Upper lobe of left lung (tissue), 6 donors: ENCODE measurements at regions not wholly inside any gene's neighbourhood (a gene's known extent, or its start where the extent isn't known, plus 50 kb on each side); places are given as distances from the start of the nearest gene placed in this dataset.

Experiments used
- ATAC-seq, 2 donors: fragments of 200-7000 bp; cut with Tn5 transposase; one replicate each; pipeline ENCODE4 v1.9.1; 2022; ENCODE audit warnings: mild to moderate bottlenecking in 2 of 2, moderate library complexity in 2 of 2; ENCODE audit not compliant: low FRiP score in 2 of 2
- DNase-seq, 2 donors: peaks; one replicate each; pipeline ENCODE4 v3.0.0-alpha.2; 2019 to 2020
- H3K27ac ChIP-seq, 4 donors: fragments of 200-600 bp; sonication (generic); one replicate each; pipeline ENCODE4 v1.5.1; 2016 to 2019
- H3K27me3 ChIP-seq, 4 donors: fragments of 200-600 bp; sonication (generic); one replicate each; pipeline ENCODE4 v1.5.1; 2017 to 2019
- H3K36me3 ChIP-seq, 4 donors: fragments of 200-600 bp; sonication (generic); one replicate each; pipeline ENCODE4 v1.5.1; 2016 to 2019
- H3K4me1 ChIP-seq, 4 donors: fragments of 200-600 bp; sonication (generic); one replicate each; pipeline ENCODE4 v1.5.1; 2018 to 2019
- H3K4me3 ChIP-seq, 4 donors: fragments of 200-600 bp; sonication (generic); one replicate each; pipeline ENCODE4 v1.5.1; 2017 to 2019; ENCODE audit warnings: mild to moderate bottlenecking in 2 of 4, moderate library complexity in 1 of 4
- H3K9me3 ChIP-seq, 4 donors: fragments of 200-600 bp; sonication (generic); one replicate each; pipeline ENCODE4 v1.5.1; 2018 to 2019
- CTCF ChIP-seq, 6 experiments: fragments of 450-650 bp in 4 of 6; fragments of 200-600 bp in 2 of 6; sonication (generic) in 2 of 6; IDR thresholded peaks; one replicate each; pipeline ENCODE4 v1.5.1; 2016 to 2019; ENCODE audit warnings: antibody characterized with exemption in 6 of 6
- EP300 ChIP-seq, 4 donors: sonication (generic); formaldehyde crosslinking; IDR thresholded peaks; one replicate each; pipeline ENCODE4 v1.5.1; 2017; ENCODE audit warnings: antibody characterized with exemption in 4 of 4, control low read depth in 2 of 4
- POLR2A ChIP-seq, 4 donors: fragments of 450-650 bp; IDR thresholded peaks; one replicate each; pipeline ENCODE4 v1.5.1; 2016 to 2017; ENCODE audit warnings: antibody characterized with exemption in 4 of 4, mild to moderate bottlenecking in 2 of 4
- POLR2AphosphoS5 ChIP-seq, 2 donors: sonication (generic); formaldehyde crosslinking; IDR thresholded peaks; one replicate each; pipeline ENCODE4 v1.5.1; 2017; ENCODE audit warnings: antibody characterized with exemption in 2 of 2
- WGBS, 2 donors: methylation state at CpG; one replicate each; pipeline ENCODE4 v1.1.5; 2017 to 2018; 5-methylcytosine and 5-hydroxymethylcytosine counted together
- donor health status: DM: no; HTN: no; CAD: no; lungs with moderate emphysema.
- donor health status: DM: no; HTN: yes; CAD: no; lungs with severe emphysema.

- H3K27me3 ChIP-seq = no peaks in the 10 kb centered on the region
- H3K4me3 ChIP-seq = no peak overlapping the region
- ATAC-seq (no peak), DNase-seq (no peak)
- WGBS, 2 donors = 46 to 63% methylated on average over 1 of the region's 1 CpG
- H3K4me1 ChIP-seq = no peaks in the 10 kb centered on the region
- no peak overlapping the region for H3K27ac ChIP-seq
- H3K9me3 ChIP-seq = no peaks in the 10 kb centered on the region
- TF ChIP-seq CTCF (IDR thresholded peaks at IDR 0.05) = no peak
- no peak for TF ChIP-seq POLR2A (IDR thresholded peaks at IDR 0.05)
- no peak for TF ChIP-seq EP300 (IDR thresholded peaks at IDR 0.05)
- no peak for TF ChIP-seq POLR2AphosphoS5 (IDR thresholded peaks at IDR 0.05)
- H3K36me3 ChIP-seq = no peaks in the 10 kb centered on the region
Observed at GRCh38 chr9:75743855-75744254, 146.6 kb upstream of the PCSK5 start.

- no peak for DNase-seq
Observed at GRCh38 chr9:75754080-75754479, 136.4 kb upstream of the PCSK5 start.

GRCh38 chr9:75775166-75775565, 115.3 kb upstream of the PCSK5 start:
- ATAC-seq (no peak), DNase-seq (no peak)
- H3K27me3 ChIP-seq = no peaks in the 10 kb centered on the region
- 83% methylated on average over 2 of the region's 2 CpGs for WGBS, 2 donors
- no peak overlapping the region for H3K27ac ChIP-seq
- no peaks in the 10 kb centered on the region for H3K9me3 ChIP-seq
- H3K36me3 ChIP-seq = no peaks in the 10 kb centered on the region
- H3K4me1 ChIP-seq = no peaks in the 10 kb centered on the region
- H3K4me3 ChIP-seq = no peak overlapping the region
- TF ChIP-seq POLR2A (IDR thresholded peaks at IDR 0.05) = no peak
- TF ChIP-seq CTCF (IDR thresholded peaks at IDR 0.05) = no peak
- no peak for TF ChIP-seq POLR2AphosphoS5 (IDR thresholded peaks at IDR 0.05)
- TF ChIP-seq EP300 (IDR thresholded peaks at IDR 0.05) = no peak

More at GRCh38 chr9:75754080-75754479, 136.4 kb upstream of the PCSK5 start:
- no peaks in the 10 kb centered on the region for H3K9me3 ChIP-seq
- H3K4me1 ChIP-seq = no peaks in the 10 kb centered on the region
- no peak overlapping the region for H3K4me3 ChIP-seq
- no peak for ATAC-seq
- H3K36me3 ChIP-seq = no peaks in the 10 kb centered on the region
- no peak overlapping the region for H3K27ac ChIP-seq
- no peak for TF ChIP-seq EP300 (IDR thresholded peaks at IDR 0.05)
- TF ChIP-seq CTCF (IDR thresholded peaks at IDR 0.05) = no peak
- TF ChIP-seq POLR2A (IDR thresholded peaks at IDR 0.05) = no peak
- no peak for TF ChIP-seq POLR2AphosphoS5 (IDR thresholded peaks at IDR 0.05)
- WGBS, 2 donors = 56 to 63% methylated on average over 4 of the region's 4 CpGs
- H3K27me3 ChIP-seq = no peaks in the 10 kb centered on the region

- TF ChIP-seq POLR2AphosphoS5 (IDR thresholded peaks at IDR 0.05) (no peak), CTCF (IDR thresholded peaks at IDR 0.05) (no peak), EP300 (IDR thresholded peaks at IDR 0.05) (no peak)
- ATAC-seq (no peak), DNase-seq (no peak)
- Histone ChIP-seq H3K27me3 (no peaks in the 10 kb centered on the region), H3K4me1 (no peaks in the 10 kb centered on the region), H3K27ac (no peak overlapping the region), H3K36me3 (no peaks in the 10 kb centered on the region), H3K4me3 (no peak overlapping the region), H3K9me3 (no peaks in the 10 kb centered on the region)
- 80% methylated on average over 1 of the region's 1 CpG; no CpG with 5 or more reads in 1 of the 2 donors for WGBS, 2 donors
Observed at GRCh38 chr9:75775966-75776691, 114.3 kb upstream of the PCSK5 start.

GRCh38 chr9:75780185-75780584, 110.3 kb upstream of the PCSK5 start:
- Histone ChIP-seq H3K4me1 (no peaks in the 10 kb centered on the region), H3K27me3 (no peaks in the 10 kb centered on the region), H3K4me3 (no peak overlapping the region), H3K36me3 (no peaks in the 10 kb centered on the region), H3K9me3 (peaks cover 0 to 5% (median 0%) of the 10 kb centered on the region in 4 donors), H3K27ac (no peak overlapping the region)
- DNase-seq (no peak), ATAC-seq (no peak)
- no peak for TF ChIP-seq EP300 (IDR thresholded peaks at IDR 0.05)
- TF ChIP-seq POLR2A (IDR thresholded peaks at IDR 0.05) = no peak
- TF ChIP-seq POLR2AphosphoS5 (IDR thresholded peaks at IDR 0.05) = no peak
- TF ChIP-seq CTCF (IDR thresholded peaks at IDR 0.05) = no peak
- WGBS, 2 donors = 55 to 67% methylated on average over 1 of the region's 1 CpG
